ENCODE measurements at regions not wholly inside any gene's neighbourhood (a gene's known extent, or its start where the extent isn't known, plus 50 kb on each side); places are given as distances from the start of the nearest gene placed in this dataset.

GRCh38 chr3:59538753-59539432 is 489.1 kb upstream of the CFAP20DC start:
- TF ChIP-seq, protein P1, sequence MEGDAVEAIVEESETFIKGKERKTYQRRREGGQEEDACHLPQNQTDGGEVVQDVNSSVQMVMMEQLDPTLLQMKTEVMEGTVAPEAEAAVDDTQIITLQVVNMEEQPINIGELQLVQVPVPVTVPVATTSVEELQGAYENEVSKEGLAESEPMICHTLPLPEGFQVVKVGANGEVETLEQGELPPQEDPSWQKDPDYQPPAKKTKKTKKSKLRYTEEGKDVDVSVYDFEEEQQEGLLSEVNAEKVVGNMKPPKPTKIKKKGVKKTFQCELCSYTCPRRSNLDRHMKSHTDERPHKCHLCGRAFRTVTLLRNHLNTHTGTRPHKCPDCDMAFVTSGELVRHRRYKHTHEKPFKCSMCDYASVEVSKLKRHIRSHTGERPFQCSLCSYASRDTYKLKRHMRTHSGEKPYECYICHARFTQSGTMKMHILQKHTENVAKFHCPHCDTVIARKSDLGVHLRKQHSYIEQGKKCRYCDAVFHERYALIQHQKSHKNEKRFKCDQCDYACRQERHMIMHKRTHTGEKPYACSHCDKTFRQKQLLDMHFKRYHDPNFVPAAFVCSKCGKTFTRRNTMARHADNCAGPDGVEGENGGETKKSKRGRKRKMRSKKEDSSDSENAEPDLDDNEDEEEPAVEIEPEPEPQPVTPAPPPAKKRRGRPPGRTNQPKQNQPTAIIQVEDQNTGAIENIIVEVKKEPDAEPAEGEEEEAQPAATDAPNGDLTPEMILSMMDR (IDR thresholded peaks at IDR 0.05): no peak
- TF ChIP-seq POLR2AphosphoS5 (IDR thresholded peaks at IDR 0.05) (no peak), POLR2A (IDR thresholded peaks at IDR 0.05) (no peak), EP300 (IDR thresholded peaks at IDR 0.05) (no peak)
